Hematopoietic multipotent progenitor cell treated with erythropoietin and hydrocortisone succinate and interleukin-3 and kit ligand, for 4 days (in vitro differentiated cells): ENCODE measurements at regions not wholly inside any gene's neighbourhood (a gene's known extent, or its start where the extent isn't known, plus 50 kb on each side); places are given as distances from the start of the nearest gene placed in this dataset.
"Not testable (repeated sequence)": the region's sequence is repeated elsewhere in the genome, so short reads cannot be mapped to it uniquely, and the experiment has no call there.

Experiments
- DNase-seq: peaks from one replicate; pipeline ENCODE4 v3.0.0-alpha.2; 2015

- not testable (repeated sequence) for DNase-seq
These were observed 501.3 kb downstream of the COL12A1 start for GRCh38 chr6:74704540-74704939.

DNA sequence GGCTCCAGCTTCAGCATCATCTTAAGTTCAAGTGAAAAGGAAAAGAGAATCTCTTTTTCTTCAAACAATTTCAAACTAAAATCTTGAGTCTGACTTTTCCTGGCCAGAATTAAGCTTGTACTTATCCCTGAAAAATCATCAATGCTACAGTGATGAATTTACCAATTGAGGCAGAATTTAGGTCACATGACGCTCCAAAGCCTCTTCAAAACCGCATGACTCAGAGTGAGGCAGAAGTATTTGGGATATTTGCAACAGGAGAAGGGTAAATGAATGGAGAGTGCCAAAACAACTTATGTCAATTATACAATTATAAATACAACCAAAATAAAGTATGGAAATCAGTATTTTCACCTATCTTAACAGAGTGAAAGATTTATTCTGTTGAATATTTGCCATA is 515.5 kb downstream of the COL12A1 start:
- DNase-seq: no peak

DNA sequence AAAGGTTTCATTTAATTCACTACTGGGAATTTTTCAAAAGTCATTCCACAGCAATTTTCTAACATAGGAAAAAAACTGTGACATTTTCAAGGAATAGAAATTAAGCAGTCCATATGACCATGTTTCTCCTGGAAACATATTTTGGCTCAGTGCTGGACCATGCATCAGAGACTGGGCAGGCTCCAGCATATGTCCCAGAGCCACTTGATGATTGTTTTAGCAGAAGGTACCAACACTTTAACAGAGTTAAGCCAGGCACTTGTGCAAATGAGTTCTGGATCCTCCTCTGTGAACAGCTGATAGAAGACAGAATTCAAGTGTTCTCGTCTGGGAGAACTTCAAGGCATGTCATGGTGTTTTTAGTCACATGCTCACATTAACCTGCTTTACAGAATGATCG is 516.3 kb downstream of the COL12A1 start:
- DNase-seq: no peak

DNA sequence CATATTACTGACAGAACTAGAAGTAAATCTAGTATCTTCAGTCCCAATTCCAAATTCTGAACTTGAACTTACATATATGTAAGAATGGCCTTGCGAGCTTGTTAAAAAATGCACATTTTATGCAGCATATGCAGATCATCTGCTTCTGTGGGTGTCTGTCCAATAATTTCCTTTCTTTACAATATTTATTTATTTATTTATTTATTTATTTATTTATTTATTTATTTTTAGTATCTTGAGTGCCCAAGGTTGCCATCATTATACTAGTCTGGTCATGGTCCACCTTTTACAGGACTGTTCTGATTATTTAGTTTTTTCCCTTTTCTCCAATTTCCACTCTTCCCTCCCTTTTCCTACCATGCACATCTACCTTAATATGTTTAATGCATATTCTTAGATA is 528.4 kb downstream of the COL12A1 start:
- no peak for DNase-seq

GRCh38 chr6:74676906-74677305 is 528.9 kb downstream of the COL12A1 start:
- no peak for DNase-seq

GRCh38 chr6:74674377-74674776 is 531.5 kb downstream of the COL12A1 start:
- no peak for DNase-seq

GRCh38 chr6:74671558-74672025 is 534.3 kb downstream of the COL12A1 start:
- DNase-seq: no peak

DNA sequence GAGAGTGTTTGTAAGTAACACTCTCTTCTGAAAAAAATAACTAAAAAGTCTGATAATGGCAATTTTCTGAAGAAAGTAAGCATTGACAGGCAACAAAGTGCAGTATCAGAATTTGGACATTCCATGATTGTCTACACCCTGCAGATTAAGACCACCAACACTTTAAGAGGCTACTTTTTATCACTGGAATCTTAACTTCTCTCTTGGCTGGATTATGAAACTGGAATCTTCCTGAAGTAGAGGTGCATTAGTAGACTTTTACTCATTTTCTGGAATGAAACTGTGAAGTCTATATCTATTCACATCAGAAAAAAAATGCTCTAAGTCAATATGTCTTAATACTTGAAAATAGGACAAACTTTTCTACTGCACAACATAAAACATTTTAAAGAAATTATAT is 547.5 kb downstream of the COL12A1 start:
- DNase-seq: no peak

- no peak for DNase-seq
These were observed 547.9 kb downstream of the COL12A1 start for GRCh38 chr6:74657931-74658330.

DNA sequence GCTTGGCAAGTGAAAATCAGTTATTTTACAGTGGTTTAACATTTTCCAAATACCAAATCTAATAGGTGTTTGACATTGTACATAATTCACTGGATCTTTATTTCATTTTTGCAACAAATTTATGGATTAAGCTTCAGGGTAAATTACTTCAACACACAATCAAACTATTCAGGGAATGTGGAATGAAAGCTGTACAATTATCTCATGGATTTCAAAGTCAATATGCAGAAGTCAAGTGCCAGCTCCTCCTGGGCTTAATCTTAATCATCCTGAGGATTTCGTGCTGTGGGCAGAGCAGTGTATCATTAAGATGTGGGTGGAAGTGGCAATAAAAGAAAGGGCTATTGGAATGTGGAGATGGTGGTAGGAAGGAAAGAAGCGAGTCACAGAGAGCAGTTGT is 548.8 kb downstream of the COL12A1 start:
- DNase-seq: no peak

DNA sequence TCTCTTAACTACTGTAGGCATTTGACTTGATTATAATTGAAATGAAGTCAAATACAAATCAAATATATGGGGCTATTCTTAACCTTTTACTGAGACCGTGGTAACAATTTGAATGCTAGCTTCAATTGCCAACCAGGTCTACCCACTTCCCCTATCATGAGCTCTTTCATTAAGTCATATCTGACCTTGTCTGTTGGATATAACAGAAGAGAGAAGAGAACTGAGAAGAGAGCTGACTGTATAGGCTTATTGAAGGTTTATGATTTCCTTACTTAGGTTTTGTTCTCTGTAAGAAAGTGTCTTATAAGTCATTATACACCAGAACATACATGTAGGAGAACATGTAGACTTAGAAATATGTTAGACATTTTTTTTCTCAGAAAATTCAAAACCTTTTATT is 549.4 kb downstream of the COL12A1 start:
- DNase-seq: no peak

DNA sequence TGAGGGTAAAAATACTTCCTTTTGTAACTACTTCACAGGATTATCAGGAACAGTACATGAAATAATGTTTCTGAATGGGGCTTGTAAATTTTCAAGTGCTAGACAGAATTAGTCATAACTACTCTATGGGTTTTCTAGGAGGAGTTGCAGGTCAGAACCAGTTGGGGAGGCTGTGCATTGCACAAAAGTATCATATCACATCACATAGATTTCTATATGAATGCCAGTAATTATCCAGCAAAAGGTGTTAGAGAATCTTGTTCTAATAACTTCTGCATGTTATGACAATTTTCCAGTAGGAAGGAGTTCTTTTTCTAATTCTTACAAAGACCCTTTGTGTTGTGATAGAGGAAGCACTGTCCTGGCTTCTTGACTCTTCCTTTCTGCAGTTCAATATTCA is 551.6 kb downstream of the COL12A1 start:
- DNase-seq: no peak

- no peak for DNase-seq
These were observed 553.7 kb downstream of the COL12A1 start for GRCh38 chr6:74651948-74652842.

GRCh38 chr6:74650668-74651067 is 555.2 kb downstream of the COL12A1 start:
- DNase-seq: no peak

GRCh38 chr6:74646461-74646860 is 559.4 kb downstream of the COL12A1 start:
- no peak for DNase-seq

DNA sequence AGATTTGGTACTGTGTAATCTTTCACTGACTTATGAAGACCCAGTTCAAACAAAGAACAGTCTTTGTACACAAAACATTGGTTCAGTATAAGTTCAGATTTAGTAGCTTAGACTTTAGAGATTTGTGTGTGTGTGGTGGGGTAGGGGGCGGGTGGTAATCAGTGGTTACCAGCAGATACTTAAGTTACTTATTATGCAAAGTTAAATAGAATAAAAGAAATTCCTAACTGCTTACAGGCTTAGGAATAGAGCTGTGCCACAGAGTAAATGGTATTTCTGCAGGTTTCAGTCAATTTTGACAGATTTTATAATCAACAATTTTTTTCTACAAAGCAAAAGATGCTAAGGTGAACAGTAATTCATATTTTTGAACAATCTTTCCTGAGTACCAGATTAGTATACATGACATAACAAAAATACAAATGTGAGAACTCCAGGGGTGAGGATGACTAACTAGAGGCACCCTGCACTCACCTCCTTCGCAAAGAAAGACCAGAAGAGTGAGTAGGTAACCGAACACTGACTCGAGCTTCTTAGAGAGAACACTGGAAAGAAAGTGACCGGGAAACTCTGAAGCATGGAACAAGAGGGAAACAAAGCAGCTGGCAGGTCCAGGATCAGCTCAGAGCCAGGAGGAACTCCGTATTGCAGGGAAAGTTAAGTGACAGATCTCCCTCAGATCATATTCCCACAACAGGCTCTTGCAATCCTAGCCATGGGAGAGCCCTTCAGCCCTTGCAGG is 560.6 kb downstream of the COL12A1 start:
- DNase-seq: no peak

GRCh38 chr6:74642101-74642500 is 563.8 kb downstream of the COL12A1 start:
- no peak for DNase-seq

DNA sequence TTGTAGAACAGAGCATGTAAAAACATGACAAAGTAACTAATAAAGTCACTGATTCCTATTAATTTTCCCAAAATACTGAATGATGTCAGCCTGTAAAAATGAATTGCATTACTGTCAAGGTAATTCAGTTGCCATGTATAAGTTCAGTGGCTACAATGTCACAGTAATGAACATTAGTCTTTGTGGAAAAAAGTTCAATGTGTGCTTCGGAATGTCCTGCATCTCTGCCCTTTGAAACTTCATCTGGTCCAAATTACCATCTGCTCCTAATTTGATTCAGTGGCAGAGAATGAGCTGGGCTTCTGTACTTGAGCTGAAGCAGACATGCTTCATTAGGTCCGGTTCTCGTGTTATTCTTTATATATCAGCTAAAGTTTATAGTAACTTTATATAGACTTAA is 567.4 kb downstream of the COL12A1 start:
- DNase-seq: no peak

GRCh38 chr6:74632196-74632875 is 573.5 kb downstream of the COL12A1 start:
- no peak for DNase-seq

DNA sequence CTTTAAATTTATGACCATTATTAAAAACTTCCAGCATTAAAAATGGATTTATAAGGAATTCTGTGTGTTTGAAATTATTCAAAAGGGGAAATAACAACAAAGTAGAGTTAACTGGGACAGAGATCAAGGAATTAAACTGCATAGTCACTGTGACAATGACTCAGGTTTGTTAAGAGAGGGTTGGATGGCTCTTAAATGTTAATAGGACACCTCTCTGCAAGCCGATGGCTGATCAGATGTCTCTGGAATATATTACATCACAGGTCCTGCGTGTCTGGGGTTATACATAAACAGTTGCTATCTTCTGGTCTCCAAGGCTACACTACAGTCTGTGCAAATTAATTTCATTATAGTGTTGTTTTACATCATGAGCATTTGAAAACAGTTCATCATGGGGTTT is 574.3 kb downstream of the COL12A1 start:
- DNase-seq: peak; percentile 1

DNA sequence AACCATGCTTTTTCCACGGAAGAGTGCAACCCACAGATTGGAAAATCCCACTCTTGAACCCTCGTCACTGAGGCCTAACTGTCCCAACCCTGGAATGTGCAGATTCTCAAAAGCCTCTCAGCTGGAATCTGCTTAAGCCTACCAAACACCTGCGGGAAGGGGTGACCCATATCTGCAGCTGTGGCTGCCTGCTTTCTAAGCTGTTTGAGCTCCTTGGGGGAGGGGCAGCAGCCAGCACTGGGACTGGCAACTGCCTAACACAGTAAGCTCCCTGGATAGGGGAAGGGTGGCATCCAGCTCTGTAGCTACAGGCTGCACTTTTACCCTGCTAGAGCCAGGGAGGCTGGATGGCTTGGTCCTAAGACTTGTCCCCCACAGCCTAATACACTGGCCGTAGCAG is 579.6 kb downstream of the COL12A1 start:
- no peak for DNase-seq

DNA sequence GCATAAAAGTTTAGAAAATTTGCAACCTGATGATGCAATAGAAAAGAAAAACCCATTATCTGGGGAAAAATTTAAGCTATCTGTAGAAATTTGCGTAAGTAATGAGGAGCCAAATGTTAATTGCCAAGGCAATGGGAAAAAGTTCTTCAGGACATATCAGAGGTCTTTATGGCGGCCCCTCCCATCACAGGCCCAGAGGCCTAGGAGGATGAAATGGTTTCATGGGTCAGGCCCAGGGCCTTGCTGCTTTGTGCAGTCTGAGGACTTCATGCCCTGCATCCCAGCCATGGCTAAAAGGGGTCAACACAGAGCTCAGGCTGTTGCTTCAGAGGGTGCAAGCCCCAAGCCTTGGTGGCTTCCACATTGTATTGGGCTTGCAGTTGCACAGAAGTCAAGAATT is 582.8 kb downstream of the COL12A1 start:
- no peak for DNase-seq

DNA sequence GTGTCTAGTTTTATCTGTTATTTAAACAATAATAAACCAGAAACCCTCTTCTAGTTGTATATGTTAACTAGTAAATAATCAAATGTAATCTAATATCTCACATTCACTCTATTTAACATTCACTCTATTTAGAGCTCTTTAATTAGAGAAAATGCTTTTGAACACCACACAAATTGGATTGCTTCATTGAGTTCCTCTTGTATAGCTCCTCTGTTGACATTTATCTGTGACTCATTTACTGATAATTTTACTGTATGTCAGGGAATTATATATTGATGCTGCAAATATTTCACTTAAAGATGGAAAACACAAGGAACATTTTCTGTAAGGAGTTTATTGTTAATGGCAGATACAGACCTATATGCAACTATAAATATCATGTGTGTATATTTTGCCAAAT is 594.6 kb downstream of the COL12A1 start:
- DNase-seq: no peak

GRCh38 chr6:74610352-74610751 is 595.5 kb downstream of the COL12A1 start:
- no peak for DNase-seq
